GM12878 (cell line): ENCODE measurements at regions not wholly inside any gene's neighbourhood (a gene's known extent, or its start where the extent isn't known, plus 50 kb on each side); places are given as distances from the start of the nearest gene placed in this dataset.

ENCODE experiments used
- ATAC-seq: fragments of 200-7000 bp; cut with Tn5 transposase; 3 replicates; pipeline ENCODE4 v1.9.1; 2020; ENCODE audit warnings: mild to moderate bottlenecking, moderate library complexity
- BruUV-seq: library from RNA; stranded (reverse); fragments of 400-500 nt; replicated peaks from 2 replicates; lab custom pipeline; 2021; lab: Mats Ljungman, UMichigan
- CTCF ChIA-PET: fragments of 300-600 bp; sonication (Branson Sonifier 250); formaldehyde crosslinking; extraction: SDS; loops from one replicate; lab custom pipeline; 2021; ENCODE audit warnings: inconsistent platforms; lab: Yijun Ruan, JAX
- POLR2A ChIA-PET: fragments of 350-600 bp; formaldehyde crosslinking; extraction: SDS; loops from one replicate; lab custom pipeline; 2021; ENCODE audit warnings: inconsistent platforms; lab: Charles Lee
- RAD21 ChIA-PET: fragments of 300-600 bp; sonication (Branson Sonifier 250); formaldehyde crosslinking; loops from one replicate; lab custom pipeline; 2023; ENCODE audit warnings: antibody characterized with exemption; ENCODE audit not compliant: unreplicated experiment; lab: Charles Lee
- SMC1A ChIA-PET: fragments of 300-600 bp; sonication (Branson Sonifier 250); formaldehyde crosslinking; loops from one replicate; lab custom pipeline; 2023; ENCODE audit not compliant: unreplicated experiment, uncharacterized antibody; lab: Charles Lee
- DNase-seq: peaks from one replicate; pipeline ENCODE4 v3.0.0-alpha.2; 2011; ENCODE audit warnings: low read depth, low spot score
- FAIRE-seq: peaks from 3 replicates; lab custom pipeline; 2011; peaks lifted over from hg19 to GRCh38; lab: Jason Lieb, UNC
- H2AFZ ChIP-seq: 2 replicates; pipeline ENCODE4 v1.6.0; 2011; ENCODE audit warnings: low read depth, low read length, control low read depth; ENCODE audit not compliant: control insufficient read depth
- H3K27ac ChIP-seq: 2 replicates; pipeline ENCODE4 v1.5.1; 2011; ENCODE audit warnings: control low read depth; ENCODE audit not compliant: control insufficient read depth, insufficient read depth
- H3K27me3 ChIP-seq, 2 experiments: replicated peaks in 1 of 2; 2 replicates each; pipeline versions ENCODE4 v1.6.0 to v1.6.1; 2011; ENCODE audit warnings: low read length in 1 of 2; ENCODE audit not compliant: control insufficient read depth in 2 of 2, insufficient read depth in 2 of 2
- H3K36me3 ChIP-seq, 2 experiments: 2 replicates each; pipeline ENCODE4 v1.5.1; 2011; ENCODE audit warnings: low read length in 1 of 2; ENCODE audit not compliant: control insufficient read depth in 2 of 2, insufficient read depth in 2 of 2
- H3K4me1 ChIP-seq: 2 replicates; pipeline ENCODE4 v1.6.1; 2011; ENCODE audit warnings: mild to moderate bottlenecking, low read length, moderate library complexity, mixed read lengths; ENCODE audit not compliant: control insufficient read depth, insufficient read depth
- H3K4me2 ChIP-seq: 2 replicates; pipeline ENCODE4 v1.6.0; 2011; ENCODE audit warnings: control low read depth; ENCODE audit not compliant: control insufficient read depth, insufficient read depth
- H3K4me3 ChIP-seq: fragments of 200-600 bp; sonication (generic); 2 replicates; pipeline ENCODE4 v1.5.1; 2016
- H3K79me2 ChIP-seq: 2 replicates; pipeline ENCODE4 v1.6.0; 2011; ENCODE audit warnings: low read length; ENCODE audit not compliant: control insufficient read depth, insufficient read depth
- H3K9ac ChIP-seq: 2 replicates; pipeline ENCODE4 v1.8.0; 2011; ENCODE audit warnings: low read length, control low read depth, mixed read lengths; ENCODE audit not compliant: control insufficient read depth, insufficient read depth
- H3K9me3 ChIP-seq: replicated peaks from 3 replicates; pipeline ENCODE4 v1.5.1; 2011; ENCODE audit warnings: mild to moderate bottlenecking, low read length; ENCODE audit not compliant: control insufficient read depth, insufficient read depth
- H4K20me1 ChIP-seq: 2 replicates; pipeline ENCODE4 v1.6.0; 2011; ENCODE audit not compliant: control insufficient read depth, insufficient read depth
- ATF7 ChIP-seq: fragments of 450-650 bp; IDR thresholded peaks from 2 replicates; pipeline ENCODE4 v1.6.1; 2016; ENCODE audit warnings: low read depth, mild to moderate bottlenecking
- CBX3 ChIP-seq: fragments of 200-600 bp; sonication (generic); IDR thresholded peaks from 2 replicates; pipeline ENCODE4 v1.6.1; 2016; ENCODE audit warnings: low read depth, borderline replicate concordance
- CREM ChIP-seq: IDR thresholded peaks from 2 replicates; pipeline ENCODE4 v1.6.1; 2014; ENCODE audit warnings: antibody characterized with exemption, low read depth
- HDGF ChIP-seq: fragments of 450-650 bp; IDR thresholded peaks from 2 replicates; pipeline ENCODE4 v1.6.1; 2016; ENCODE audit warnings: antibody characterized with exemption
- IKZF1 ChIP-seq: fragments of 450-650 bp; conservative IDR thresholded peaks from 2 replicates; pipeline ENCODE4 v1.6.1; 2017; ENCODE audit warnings: antibody characterized with exemption, mild to moderate bottlenecking
- JUNB ChIP-seq: IDR thresholded peaks from 2 replicates; pipeline ENCODE4 v1.6.1; 2016; ENCODE audit warnings: antibody characterized with exemption, mild to moderate bottlenecking
- MTA2 ChIP-seq: fragments of 450-650 bp; IDR thresholded peaks from 2 replicates; pipeline ENCODE4 v1.6.1; 2016; ENCODE audit warnings: low read depth, mild to moderate bottlenecking, moderate library complexity
- NRF1 ChIP-seq: conservative IDR thresholded peaks from 2 replicates; pipeline ENCODE4 v1.6.1; 2011; ENCODE audit warnings: mild to moderate bottlenecking, low read depth, low read length, improper control_type of control experiment
- PAX8 ChIP-seq: fragments of 450-650 bp; IDR thresholded peaks from 2 replicates; pipeline ENCODE4 v1.6.1; 2017; ENCODE audit warnings: mild to moderate bottlenecking, moderate library complexity
- SMAD1 ChIP-seq: fragments of 450-650 bp; IDR thresholded peaks from 2 replicates; pipeline ENCODE4 v1.6.1; 2018; ENCODE audit warnings: mild to moderate bottlenecking, low read depth; ENCODE audit not compliant: partially characterized antibody
- SMC3 ChIP-seq: IDR thresholded peaks from 2 replicates; pipeline ENCODE4 v1.6.1; 2011; ENCODE audit warnings: low read length, improper control_type of control experiment, borderline replicate concordance
- USF2 ChIP-seq: IDR thresholded peaks from 2 replicates; pipeline ENCODE4 v1.6.1; 2011; ENCODE audit warnings: low read depth, low read length, improper control_type of control experiment, borderline replicate concordance
- ZBTB11 ChIP-seq: fragments of 450-650 bp; formaldehyde crosslinking; IDR thresholded peaks from 2 replicates; pipeline ENCODE4 v1.5.0; 2022; ENCODE audit warnings: mild to moderate bottlenecking, missing genetic modification characterization
- ZNF622 ChIP-seq: fragments of 450-650 bp; IDR thresholded peaks from 2 replicates; pipeline ENCODE4 v1.6.1; 2017; ENCODE audit warnings: mild to moderate bottlenecking, inconsistent platforms
- ZNF687 ChIP-seq: fragments of 450-650 bp; IDR thresholded peaks from 2 replicates; pipeline ENCODE4 v1.6.1; 2017; ENCODE audit warnings: mild to moderate bottlenecking, moderate library complexity
- WGBS: methylation state at CpG from one replicate; pipeline ENCODE4 v1.1.6; 2016; ENCODE audit warnings: low lambda C conversion rate; ENCODE audit not compliant: insufficient replicate concordance, insufficient coverage; ENCODE audit errors: missing lambda C conversion rate; 5-methylcytosine and 5-hydroxymethylcytosine counted together
- in situ Hi-C: fragments of 300-500 bp; cut with MboI; formaldehyde crosslinking; loops from 9 replicates; pipeline ENCODE4 v1.14.3; 2018; ENCODE audit warnings: mixed read lengths
- intact Hi-C: fragments of 100-400 bp; cut with micrococcal nuclease; formaldehyde crosslinking; loops from one replicate; pipeline ENCODE4 v1.14.2; 2022; ENCODE audit not compliant: unreplicated experiment

- RAD21 ChIA-PET = no interaction called here
- no peak overlapping the region for H3K4me2 ChIP-seq
- no peaks in the 10 kb centered on the region for H4K20me1 ChIP-seq
- no peak for ATAC-seq
- in situ Hi-C loops (no loop called here), intact Hi-C loops (no loop called here)
- DNase-seq = no peak
- H3K4me3 ChIP-seq = no peak overlapping the region
- H3K27ac ChIP-seq = no peak overlapping the region
- no peaks in the 10 kb centered on the region for H3K79me2 ChIP-seq
- POLR2A ChIA-PET = no interaction called here
- no peaks in the 10 kb centered on the region for H3K9me3 ChIP-seq
- H3K9ac ChIP-seq = no peak overlapping the region
- CTCF ChIA-PET = no interaction called here
- BruUV-seq = no TSS peak
- FAIRE-seq = no peak
- H3K27me3 ChIP-seq = no peaks in the 10 kb centered on the region
- 19% methylated on average over 5 of the region's 5 CpGs for WGBS
- SMC1A ChIA-PET = no interaction called here
- H3K4me1 ChIP-seq = no peaks in the 10 kb centered on the region
- no peaks in the 10 kb centered on the region for H3K36me3 ChIP-seq
- TF ChIP-seq ZNF687 = no peak
- TF ChIP-seq IKZF1 = no peak
- TF ChIP-seq ATF7 = no peak
- no peak for TF ChIP-seq PAX8
- no peak for TF ChIP-seq SMAD1
- no peak for TF ChIP-seq JUNB
- no peak for TF ChIP-seq ZBTB11 (CRISPR knock-in tag)
- TF ChIP-seq NRF1 = no peak
- no peak for TF ChIP-seq USF2
- no peak for TF ChIP-seq HDGF
- no peak for TF ChIP-seq MTA2
- TF ChIP-seq CREM = no peak
- no peak for TF ChIP-seq CBX3
- no peak for TF ChIP-seq ZNF622
- no peak for TF ChIP-seq SMC3
- H2AFZ ChIP-seq = no peak overlapping the region
Observed at GRCh38 chr3:94758751-94759150, 695.9 kb downstream of the NSUN3 start.
